Epidermal melanocyte (primary cell): ENCODE measurements at regions not wholly inside any gene's neighbourhood (a gene's known extent, or its start where the extent isn't known, plus 50 kb on each side); places are given as distances from the start of the nearest gene placed in this dataset.
"Not testable (repeated sequence)": the region's sequence is repeated elsewhere in the genome, so short reads cannot be mapped to it uniquely, and the experiment has no call there.

Experiments used
- DNase-seq: peaks from one replicate; pipeline ENCODE4 v3.0.0; 2011; ENCODE audit warnings: low spot score; ENCODE audit not compliant: insufficient read length

- DNase-seq: no peak
Measured at GRCh38 chr6:27156874-27157458, 90.5 kb upstream of the PRSS16 start.

- DNase-seq: no peak
Measured at GRCh38 chr6:27157459-27158315, 89.8 kb upstream of the PRSS16 start.

GRCh38 chr6:27158316-27158643 lies 89.2 kb upstream of the PRSS16 start:
- DNase-seq: no peak

GRCh38 chr6:27159725-27160124 lies 87.8 kb upstream of the PRSS16 start:
- no peak for DNase-seq

- no peak for DNase-seq
Measured at GRCh38 chr6:27161115-27161514, 86.4 kb upstream of the PRSS16 start.

GRCh38 chr6:27161603-27161945 lies 85.9 kb upstream of the PRSS16 start:
- DNase-seq: no peak

- no peak for DNase-seq
Measured at GRCh38 chr6:27161946-27162603, 85.4 kb upstream of the PRSS16 start.

GRCh38 chr6:27163834-27164233 lies 83.7 kb upstream of the PRSS16 start:
- DNase-seq: no peak

GRCh38 chr6:27168108-27168507 lies 79.4 kb upstream of the PRSS16 start:
- DNase-seq: no peak

- no peak for DNase-seq
Measured at GRCh38 chr6:27168586-27169443, 78.7 kb upstream of the PRSS16 start.

- not testable (repeated sequence) for DNase-seq
Measured at GRCh38 chr6:27172524-27173231, 74.8 kb upstream of the PRSS16 start.

- not testable (repeated sequence) for DNase-seq
Measured at GRCh38 chr6:27173232-27173601, 74.3 kb upstream of the PRSS16 start.

GRCh38 chr6:27174958-27175357 lies 72.5 kb upstream of the PRSS16 start:
- DNase-seq: no peak

GRCh38 chr6:27176096-27176495 lies 71.4 kb upstream of the PRSS16 start:
- DNase-seq: peak; percentile 24

GRCh38 chr6:27176523-27177484 lies 70.7 kb upstream of the PRSS16 start:
- peak; percentile 17 for DNase-seq

GRCh38 chr6:27177485-27178406 lies 69.8 kb upstream of the PRSS16 start:
- peak; percentile 69 for DNase-seq

- DNase-seq: no peak
Measured at GRCh38 chr6:27178407-27178730, 69.1 kb upstream of the PRSS16 start.

GRCh38 chr6:27178860-27179259 lies 68.6 kb upstream of the PRSS16 start:
- DNase-seq: no peak
